Smooth muscle cell (in vitro differentiated cells): ENCODE measurements at regions not wholly inside any gene's neighbourhood (a gene's known extent, or its start where the extent isn't known, plus 50 kb on each side); places are given as distances from the start of the nearest gene placed in this dataset.

Experiments
- DNase-seq: peaks from one replicate; lab custom pipeline; 2025; ENCODE audit not compliant: unreplicated experiment; lab: John Stamatoyannopoulos, UW
- H2AFZ ChIP-seq: fragments of 200-600 bp; sonication (generic); 2 replicates; pipeline ENCODE4 v1.6.0; 2016; ENCODE audit warnings: antibody characterized with exemption, low read depth, mild to moderate bottlenecking
- H3F3A ChIP-seq: fragments of 200-600 bp; sonication (generic); 2 replicates; pipeline ENCODE4 v1.6.0; 2017; ENCODE audit warnings: antibody characterized with exemption, low read depth
- H3K27ac ChIP-seq: fragments of 200-600 bp; sonication (generic); 2 replicates; pipeline ENCODE4 v1.5.1; 2016; ENCODE audit warnings: low read depth, mild to moderate bottlenecking
- H3K27me3 ChIP-seq: fragments of 200-600 bp; sonication (generic); 2 replicates; pipeline ENCODE4 v1.6.1; 2016; ENCODE audit warnings: low read depth, mild to moderate bottlenecking
- H3K36me3 ChIP-seq: fragments of 200-600 bp; sonication (generic); 2 replicates; pipeline ENCODE4 v1.5.1; 2016; ENCODE audit warnings: low read depth
- H3K4me1 ChIP-seq: fragments of 200-600 bp; sonication (generic); 2 replicates; pipeline ENCODE4 v1.5.1; 2016; ENCODE audit warnings: low read depth
- H3K4me2 ChIP-seq: fragments of 200-600 bp; sonication (generic); 2 replicates; pipeline ENCODE4 v1.6.0; 2016; ENCODE audit warnings: mild to moderate bottlenecking
- H3K4me3 ChIP-seq: fragments of 200-600 bp; sonication (generic); 2 replicates; pipeline ENCODE4 v1.5.1; 2016; ENCODE audit warnings: mild to moderate bottlenecking
- H3K79me2 ChIP-seq: fragments of 200-600 bp; sonication (generic); 2 replicates; pipeline ENCODE4 v1.6.0; 2016; ENCODE audit warnings: low read depth, mild to moderate bottlenecking
- H3K9ac ChIP-seq: fragments of 200-600 bp; sonication (generic); 2 replicates; pipeline ENCODE4 v1.6.0; 2016; ENCODE audit warnings: low read depth
- H3K9me3 ChIP-seq: fragments of 200-600 bp; sonication (generic); replicated peaks from 2 replicates; pipeline ENCODE4 v1.5.1; 2016; ENCODE audit warnings: low read depth
- H4K20me1 ChIP-seq: fragments of 200-600 bp; sonication (generic); 2 replicates; pipeline ENCODE4 v1.6.0; 2016; ENCODE audit warnings: low read depth
- CTCF ChIP-seq: fragments of 200-600 bp; sonication (generic); IDR thresholded peaks from 2 replicates; pipeline ENCODE4 v1.5.1; 2017; ENCODE audit warnings: borderline replicate concordance, mild to moderate bottlenecking, antibody characterized with exemption; ENCODE audit not compliant: insufficient read depth, poor library complexity, severe bottlenecking
- WGBS: methylation state at CpG from one replicate; pipeline ENCODE4 v1.1.7; 2016; ENCODE audit warnings: low lambda C conversion rate; 5-methylcytosine and 5-hydroxymethylcytosine counted together

DNA sequence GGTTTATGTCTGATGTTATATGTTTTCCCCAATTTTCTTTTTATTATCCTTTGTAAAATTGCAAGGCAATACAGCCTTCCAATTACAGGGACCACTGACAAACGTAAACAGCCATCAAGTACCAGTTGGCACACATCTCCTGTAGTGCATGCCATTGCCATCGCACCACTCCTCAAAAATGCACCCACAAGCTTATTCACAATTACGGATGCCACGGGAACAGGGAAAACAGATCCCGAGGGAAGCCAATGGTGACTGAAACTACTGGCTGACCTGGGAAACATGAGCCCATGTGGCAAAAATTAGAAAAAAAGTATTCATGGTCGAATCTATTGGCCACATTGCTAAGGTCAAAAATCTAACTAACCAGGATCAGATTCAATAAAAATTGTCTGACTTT is 395.2 kb downstream of the PAX1 start:
- H3F3A ChIP-seq = no peaks in the 10 kb centered on the region
- no peaks in the 10 kb centered on the region for H4K20me1 ChIP-seq
- no peak overlapping the region for H3K4me2 ChIP-seq
- H3K4me3 ChIP-seq = no peak overlapping the region
- H3K27ac ChIP-seq = no peak overlapping the region
- H2AFZ ChIP-seq = no peak overlapping the region
- no peaks in the 10 kb centered on the region for H3K36me3 ChIP-seq
- no peak for TF ChIP-seq CTCF
- H3K9ac ChIP-seq = no peak overlapping the region
- no peaks in the 10 kb centered on the region for H3K27me3 ChIP-seq
- WGBS = 86% methylated on average over 6 of the region's 6 CpGs
- H3K79me2 ChIP-seq = no peaks in the 10 kb centered on the region
- no peaks in the 10 kb centered on the region for H3K4me1 ChIP-seq
- H3K9me3 ChIP-seq = no peaks in the 10 kb centered on the region
- no peak for DNase-seq

DNA sequence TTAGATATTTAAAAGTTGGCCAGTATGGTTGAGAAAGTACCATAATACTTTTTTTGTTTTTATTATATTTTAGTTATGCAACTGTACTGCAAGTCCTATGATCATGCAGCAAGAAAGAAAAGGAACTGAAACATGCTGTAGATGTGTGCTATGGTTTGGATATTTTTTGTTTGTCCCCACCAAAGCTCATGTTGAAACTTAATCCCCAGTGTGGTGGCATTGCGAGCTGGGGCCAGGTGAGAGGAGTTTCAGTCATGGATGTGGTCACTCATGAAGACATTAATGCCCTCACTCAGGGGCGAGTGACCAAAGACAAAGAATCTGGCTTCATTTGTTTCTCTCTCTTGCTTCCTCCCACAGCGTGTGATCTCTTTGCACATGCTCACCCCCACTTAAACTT is 393.9 kb downstream of the PAX1 start:
- Histone ChIP-seq H3K4me3 (no peak overlapping the region), H3K4me1 (no peaks in the 10 kb centered on the region), H3K9ac (no peak overlapping the region), H2AFZ (no peak overlapping the region), H3F3A (no peaks in the 10 kb centered on the region), H3K27me3 (no peaks in the 10 kb centered on the region), H4K20me1 (no peaks in the 10 kb centered on the region), H3K36me3 (no peaks in the 10 kb centered on the region), H3K27ac (no peak overlapping the region), H3K79me2 (no peaks in the 10 kb centered on the region), H3K4me2 (no peak overlapping the region), H3K9me3 (no peaks in the 10 kb centered on the region)
- WGBS = 89% methylated on average over 3 of the region's 3 CpGs
- no peak for DNase-seq
- TF ChIP-seq CTCF = no peak

GRCh38 chr20:22098511-22098910 is 393.0 kb downstream of the PAX1 start:
- Histone ChIP-seq H2AFZ (no peak overlapping the region), H3K79me2 (no peaks in the 10 kb centered on the region), H3K4me3 (no peak overlapping the region), H3K36me3 (no peaks in the 10 kb centered on the region), H3K4me2 (no peak overlapping the region), H4K20me1 (no peaks in the 10 kb centered on the region), H3K9ac (no peak overlapping the region), H3F3A (no peaks in the 10 kb centered on the region), H3K9me3 (no peaks in the 10 kb centered on the region), H3K4me1 (no peaks in the 10 kb centered on the region), H3K27ac (no peak overlapping the region), H3K27me3 (no peaks in the 10 kb centered on the region)
- 83% methylated on average over 2 of the region's 2 CpGs for WGBS
- no peak for TF ChIP-seq CTCF
- no peak for DNase-seq

DNA sequence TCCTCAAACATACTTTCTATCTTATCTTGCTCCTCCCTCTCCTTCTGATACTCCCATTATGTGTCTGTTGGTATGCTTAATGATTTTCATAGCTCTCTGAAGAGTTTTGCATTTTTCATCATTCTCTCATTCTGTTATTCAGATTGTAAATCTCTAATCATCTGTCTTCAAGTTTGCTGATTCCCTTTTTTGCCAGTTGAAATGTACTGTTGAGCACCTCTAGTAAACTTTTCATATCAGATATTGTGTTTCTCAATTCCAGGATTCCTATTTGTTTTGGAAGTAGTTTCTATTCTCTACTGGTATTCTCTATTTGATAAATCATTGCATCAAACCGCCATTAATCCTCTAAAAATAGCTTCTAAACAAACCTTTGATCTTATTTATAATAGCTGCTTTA is 387.7 kb downstream of the PAX1 start:
- no peaks in the 10 kb centered on the region for H4K20me1 ChIP-seq
- H3K79me2 ChIP-seq = no peaks in the 10 kb centered on the region
- no peak overlapping the region for H3K4me2 ChIP-seq
- H3K27ac ChIP-seq = no peak overlapping the region
- no peaks in the 10 kb centered on the region for H3K36me3 ChIP-seq
- no peaks in the 10 kb centered on the region for H3K27me3 ChIP-seq
- H3K4me1 ChIP-seq = no peaks in the 10 kb centered on the region
- no peaks in the 10 kb centered on the region for H3F3A ChIP-seq
- no peak for TF ChIP-seq CTCF
- H3K4me3 ChIP-seq = no peak overlapping the region
- H2AFZ ChIP-seq = no peak overlapping the region
- WGBS = 46% methylated on average over 1 of the region's 1 CpG
- H3K9ac ChIP-seq = no peak overlapping the region
- DNase-seq = no peak
- H3K9me3 ChIP-seq = no peaks in the 10 kb centered on the region
